GM18909 (cell line): ENCODE measurements at regions not wholly inside any gene's neighbourhood (a gene's known extent, or its start where the extent isn't known, plus 50 kb on each side); places are given as distances from the start of the nearest gene placed in this dataset.
A peak's percentile ranks its signal among the peaks of the same experiment; 100 is the strongest.

Experiments
- ATAC-seq: cut with Tn5 transposase; IDR thresholded peaks from one replicate; pipeline ENCODE4 v1.9.1; 2021; ENCODE audit warnings: mild to moderate bottlenecking; ENCODE audit not compliant: unreplicated experiment, poor library complexity

DNA sequence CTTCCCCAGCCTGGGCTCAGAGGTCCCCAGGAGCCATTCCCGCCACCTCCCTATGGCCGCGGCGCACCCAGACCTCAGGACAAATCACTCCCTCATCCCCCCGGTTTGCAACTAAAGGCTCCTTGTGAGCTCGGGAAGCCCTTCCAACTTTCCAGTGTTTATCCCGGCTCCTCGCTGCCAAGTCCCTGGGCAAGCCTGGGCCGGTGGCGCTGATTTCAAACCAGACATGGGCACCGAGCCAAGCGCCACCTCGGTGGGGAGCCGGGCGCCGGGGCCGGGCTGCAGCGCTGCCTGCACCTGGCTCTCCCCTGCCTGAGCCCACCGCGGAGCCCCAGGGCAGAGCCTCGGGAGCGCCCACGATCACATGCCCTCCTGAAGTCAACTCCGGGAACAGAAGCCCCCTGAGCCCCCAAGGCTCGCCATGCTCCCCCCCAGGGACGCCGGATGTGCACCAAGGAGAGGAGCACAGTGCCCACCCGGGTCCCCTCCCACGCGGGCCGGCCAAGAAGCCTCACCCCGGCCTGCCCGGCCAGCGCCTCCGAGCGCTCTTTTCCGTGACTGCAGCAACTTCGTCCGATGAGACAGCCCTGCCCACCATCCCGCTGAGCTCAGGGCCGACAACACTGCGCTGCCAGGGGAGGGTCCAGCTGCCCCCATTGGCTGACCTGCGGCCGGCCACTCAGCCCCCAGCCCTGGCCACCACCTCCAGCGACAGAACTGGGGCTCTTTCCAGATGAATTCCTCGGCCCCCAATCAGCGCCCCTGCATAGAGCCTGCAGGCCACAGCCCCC, 50.0 kb downstream of the NCOR2 start:
- ATAC-seq, result no peak

DNA sequence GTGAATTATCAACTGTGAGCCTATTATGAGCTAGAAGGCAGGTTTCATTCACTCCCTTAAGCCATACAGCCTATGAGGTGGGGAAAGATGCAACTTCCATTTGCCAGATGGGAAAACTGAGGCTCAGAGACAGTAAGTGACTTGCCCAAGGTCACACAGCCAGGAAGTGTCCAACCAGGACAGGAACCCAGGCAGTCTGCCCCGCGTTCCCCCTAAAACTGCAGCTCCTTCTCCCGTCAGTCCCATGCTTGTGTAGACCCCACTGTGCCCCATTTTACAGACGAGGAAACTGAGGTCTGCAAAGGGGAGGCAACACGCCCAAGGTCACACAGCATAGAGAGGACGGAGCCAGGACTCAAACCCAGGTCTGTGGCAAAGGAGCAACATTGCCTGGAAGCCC, 50.6 kb downstream of the NCOR2 start:
- ATAC-seq, result no peak

DNA sequence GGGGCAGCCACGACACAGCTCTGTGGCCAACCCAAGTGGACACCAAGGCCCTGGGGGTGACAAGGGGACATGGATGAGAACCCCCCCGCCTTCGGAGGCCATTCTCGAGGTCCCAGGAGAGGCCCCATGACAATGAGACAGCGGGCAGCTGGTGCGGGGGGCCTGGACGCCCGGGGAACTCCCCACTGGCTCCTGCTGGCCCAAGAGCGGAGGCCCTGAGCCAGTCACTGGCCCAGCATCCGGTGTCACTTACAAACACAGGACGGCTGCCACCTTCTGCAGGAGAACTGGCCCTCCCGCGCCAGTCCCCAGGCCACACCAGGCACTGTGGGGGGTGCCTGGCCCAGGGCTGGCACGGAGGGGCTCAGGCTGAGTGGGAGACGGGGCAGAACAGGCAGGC, 51.4 kb downstream of the NCOR2 start:
- no peak for ATAC-seq

GRCh38 chr12:124514996-124515932, 52.1 kb downstream of the NCOR2 start:
- ATAC-seq, result no peak

GRCh38 chr12:124514145-124514995, 53.0 kb downstream of the NCOR2 start:
- no peak for ATAC-seq

DNA sequence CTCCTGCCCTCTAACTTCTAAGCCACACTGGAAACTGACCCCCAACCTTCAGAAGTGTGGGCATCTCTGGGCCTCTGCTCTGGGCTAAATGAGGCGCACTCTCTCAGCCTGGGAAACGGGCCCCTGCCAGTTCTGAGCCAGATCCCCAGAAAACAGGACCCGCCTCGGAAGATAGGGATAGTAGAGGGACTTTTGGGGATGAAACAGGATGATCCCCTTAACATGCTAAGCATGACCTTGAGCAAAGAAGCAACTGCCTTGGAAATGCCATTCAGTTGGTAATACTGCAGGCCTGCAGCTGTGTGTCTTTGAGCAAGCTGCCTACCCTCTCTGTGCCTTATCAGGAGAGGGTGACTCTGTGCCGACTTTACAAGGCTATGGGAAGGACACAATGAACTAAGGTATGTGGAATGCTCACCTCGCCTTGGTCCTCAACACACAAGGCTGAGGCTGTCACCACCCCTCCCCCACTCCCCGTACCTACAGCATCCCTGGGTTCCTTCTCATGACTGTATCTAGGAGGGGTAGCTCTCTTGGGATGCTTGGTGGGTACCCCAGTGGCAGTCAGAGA, 54.0 kb downstream of the NCOR2 start:
- no peak for ATAC-seq

DNA sequence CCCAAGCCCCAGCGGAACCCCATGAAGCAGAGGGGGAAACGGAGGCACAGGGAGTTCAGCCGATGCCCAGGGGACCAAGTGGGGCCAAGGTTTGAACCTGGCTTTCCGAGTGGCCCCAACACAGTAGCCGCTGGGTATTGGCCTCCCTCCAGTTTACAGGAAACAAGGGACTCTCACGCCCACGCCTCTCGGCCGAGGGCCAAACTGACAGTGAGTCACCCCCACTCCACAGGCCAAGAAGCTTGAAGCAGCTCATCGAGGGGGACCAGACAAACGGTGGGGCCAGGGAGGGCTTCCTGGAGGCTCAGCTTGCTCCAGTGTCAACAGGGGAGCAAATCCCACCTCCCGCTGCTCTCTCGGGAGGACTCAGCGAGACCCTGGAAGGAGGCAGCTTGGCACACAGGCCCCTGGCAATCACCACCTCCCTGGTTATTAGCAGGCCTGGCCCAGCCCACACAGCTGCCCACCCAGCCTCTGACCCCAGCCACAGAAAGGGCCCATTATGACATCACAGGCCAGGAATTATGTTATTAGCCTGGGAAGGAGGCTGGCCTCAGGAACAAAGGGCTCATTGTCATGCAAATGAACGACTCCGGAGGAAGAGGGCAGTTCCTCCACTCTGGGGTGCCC, 54.6 kb downstream of the NCOR2 start:
- no peak for ATAC-seq

GRCh38 chr12:124511259-124511985, 56.0 kb downstream of the NCOR2 start:
- no peak for ATAC-seq

DNA sequence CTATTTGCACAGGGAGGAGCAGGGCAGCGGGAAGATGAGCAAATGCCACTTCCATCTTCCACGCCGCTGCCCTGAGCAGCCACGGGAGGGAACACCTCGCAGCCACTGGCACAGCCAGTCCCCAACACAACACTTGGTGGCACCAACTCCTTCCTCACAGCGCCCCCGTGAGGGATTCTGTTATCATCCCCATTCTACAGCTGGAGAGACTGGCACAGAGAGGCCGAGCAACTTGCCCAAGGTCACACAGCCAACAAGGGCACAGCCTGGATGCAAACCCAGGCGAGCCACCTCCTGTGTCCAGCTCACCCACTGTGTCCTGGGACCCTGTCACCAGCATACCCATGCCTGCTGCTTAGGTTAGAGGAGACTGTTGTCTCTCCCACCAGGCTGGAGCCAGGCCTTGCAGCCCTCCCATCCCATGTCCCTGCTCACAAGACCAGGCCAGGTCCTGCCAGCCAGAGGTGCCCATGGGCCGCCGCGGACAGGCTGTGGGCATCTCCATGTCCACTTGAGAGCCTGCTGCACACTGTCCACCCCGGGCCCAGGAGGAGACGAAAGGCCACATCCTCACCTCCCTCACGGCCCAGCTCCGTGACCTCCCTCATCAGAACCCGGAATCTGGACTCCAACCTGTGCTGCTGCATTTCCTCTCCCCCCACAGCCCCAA, 57.0 kb downstream of the NCOR2 start:
- ATAC-seq, result no peak

GRCh38 chr12:124509676-124510300, 57.6 kb downstream of the NCOR2 start:
- no peak for ATAC-seq

DNA sequence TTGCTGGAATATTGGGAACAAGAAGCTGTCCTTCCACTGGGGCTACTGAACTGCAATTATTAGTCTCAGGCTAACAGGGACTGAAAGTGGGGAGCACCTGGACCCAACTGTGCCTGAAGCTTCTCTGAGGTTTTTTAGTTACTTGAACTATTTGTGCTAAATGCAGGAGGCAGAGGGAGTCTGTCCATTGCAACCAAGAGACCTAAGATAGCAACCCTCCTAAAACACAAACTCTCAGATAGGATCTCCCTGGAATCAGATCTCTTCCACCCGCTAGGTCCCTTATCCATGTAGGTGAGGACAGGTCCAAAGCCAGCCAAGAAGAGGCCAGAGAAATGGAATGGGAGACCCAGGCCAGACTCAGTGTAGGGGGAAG, 58.1 kb downstream of the NCOR2 start:
- ATAC-seq, result no peak

DNA sequence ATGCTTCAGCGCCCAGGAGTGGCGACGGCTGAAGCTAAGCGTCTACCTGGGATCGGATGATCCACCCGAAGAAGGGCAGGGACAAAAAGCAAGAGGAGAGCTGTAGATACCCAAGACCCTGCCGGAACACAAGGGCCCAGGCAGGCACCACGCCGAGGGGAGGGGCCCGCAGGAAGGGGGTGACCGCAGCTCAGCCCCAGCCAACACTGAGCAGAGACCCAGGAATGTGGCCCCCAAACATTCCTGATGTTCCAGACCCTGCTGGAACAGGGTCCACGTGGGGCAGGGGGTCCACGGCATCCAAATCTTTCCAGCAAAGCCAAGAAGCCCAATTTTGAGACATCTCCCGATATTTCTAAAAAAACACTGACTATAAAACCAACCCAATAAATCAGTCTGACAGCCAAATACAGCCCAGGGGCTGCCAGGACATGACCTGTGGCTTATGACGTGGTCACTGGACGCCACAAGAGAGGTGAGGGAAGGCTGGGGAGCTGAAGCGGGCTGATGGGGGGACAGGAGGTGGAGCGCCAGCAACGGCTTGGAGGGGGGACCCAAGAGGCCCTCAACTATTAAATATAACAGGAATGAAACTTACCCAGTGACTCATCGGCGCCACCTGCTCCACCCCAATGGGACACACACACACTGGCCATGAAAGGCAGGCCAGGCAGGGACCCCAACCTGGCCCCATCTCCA, 58.9 kb downstream of the NCOR2 start:
- ATAC-seq, result peak; percentile 52

GRCh38 chr12:124507188-124508109, 60.0 kb downstream of the NCOR2 start:
- no peak for ATAC-seq

GRCh38 chr12:124506832-124507153, 60.6 kb downstream of the NCOR2 start:
- ATAC-seq, result no peak

DNA sequence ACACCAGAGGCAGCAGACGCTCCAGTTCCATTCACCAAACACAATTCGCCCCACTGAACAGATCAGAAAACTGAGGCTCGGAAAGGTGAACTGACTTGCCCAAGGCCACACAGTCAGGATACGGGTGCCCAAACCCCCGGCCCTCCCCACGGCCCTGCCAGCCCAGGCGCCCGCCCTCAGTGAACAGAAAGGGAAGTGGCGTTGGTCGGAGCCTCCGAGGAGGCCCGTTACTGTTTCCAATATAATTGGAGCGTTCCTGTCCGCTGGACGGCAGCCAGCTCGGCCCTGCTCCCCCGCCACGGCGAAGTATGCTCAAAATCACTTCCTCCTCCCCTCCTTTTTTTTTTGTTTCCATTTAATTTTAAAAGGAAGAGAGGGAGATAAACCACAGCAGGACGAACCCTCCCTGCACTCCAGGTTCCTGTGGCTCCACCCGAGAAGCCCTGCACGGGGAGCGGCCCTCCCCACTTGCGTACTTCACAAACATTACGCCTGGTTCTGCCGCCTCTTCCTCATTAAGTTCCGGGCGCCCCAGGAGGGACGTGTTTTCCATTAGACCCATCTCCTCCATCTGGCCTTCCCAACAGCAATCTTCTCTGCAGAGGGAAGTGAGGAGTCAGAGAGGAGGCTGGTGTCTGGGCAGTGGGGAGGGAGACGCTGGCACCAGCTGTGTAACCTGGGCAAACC, 61.1 kb downstream of the NCOR2 start:
- no peak for ATAC-seq
